ENCODE measurements at regions not wholly inside any gene's neighbourhood (a gene's known extent, or its start where the extent isn't known, plus 50 kb on each side); places are given as distances from the start of the nearest gene placed in this dataset.

GRCh38 chr1:118736322-118736721 is 251.8 kb downstream of the TBX15 start:
- Histone ChIP-seq H3K27ac (no peak overlapping the region), H3K4me1 (no peaks in the 10 kb centered on the region), H3K4me3 (no peak overlapping the region), H3K27me3 (no peaks in the 10 kb centered on the region), H3K36me3 (no peaks in the 10 kb centered on the region), H3K9me3 (no peaks in the 10 kb centered on the region), H3K9ac (ENCODE audit: low read depth in 2 of 2, low read length in 2 of 2) (no peak overlapping the region)
- no peak for DNase-seq
- no peak for TF ChIP-seq CTCF (IDR thresholded peaks at IDR 0.05)
- intact Hi-C loops (cut with DNase I), result no loop called here

- Histone ChIP-seq H3K27me3 (no peaks in the 10 kb centered on the region), H3K4me1 (no peaks in the 10 kb centered on the region), H3K4me3 (no peak overlapping the region), H3K9ac (ENCODE audit: low read depth in 2 of 2, low read length in 2 of 2) (no peak overlapping the region), H3K9me3 (peaks cover 2% of the 10 kb centered on the region), H3K27ac (no peak overlapping the region), H3K36me3 (no peaks in the 10 kb centered on the region)
- intact Hi-C loops (cut with DNase I), result no loop called here
- no peak for DNase-seq
- no peak for TF ChIP-seq CTCF (IDR thresholded peaks at IDR 0.05)
Observed at GRCh38 chr1:118717893-118718292, 270.2 kb downstream of the TBX15 start.

- no peak overlapping the region for H3K9ac ChIP-seq (ENCODE audit: low read depth in 2 of 2, low read length in 2 of 2)
- H3K27ac ChIP-seq, result no peak overlapping the region
- H3K27me3 ChIP-seq, result no peaks in the 10 kb centered on the region
- intact Hi-C loops (cut with DNase I), result no loop called here
- no peaks in the 10 kb centered on the region for H3K36me3 ChIP-seq
- H3K4me3 ChIP-seq, result no peak overlapping the region
- H3K9me3 ChIP-seq, result no peaks in the 10 kb centered on the region
- no peaks in the 10 kb centered on the region for H3K4me1 ChIP-seq
- no peak for DNase-seq
- no peak for TF ChIP-seq CTCF (IDR thresholded peaks at IDR 0.05)
Observed at GRCh38 chr1:118716775-118717174, 271.4 kb downstream of the TBX15 start.

GRCh38 chr1:118711356-118711755 is 276.8 kb downstream of the TBX15 start:
- no peaks in the 10 kb centered on the region for H3K4me1 ChIP-seq
- H3K36me3 ChIP-seq, result no peaks in the 10 kb centered on the region
- H3K9me3 ChIP-seq, result no peaks in the 10 kb centered on the region
- no peaks in the 10 kb centered on the region for H3K27me3 ChIP-seq
- intact Hi-C loops (cut with DNase I), result no loop called here
- H3K4me3 ChIP-seq, result no peak overlapping the region
- H3K27ac ChIP-seq, result no peak overlapping the region
- TF ChIP-seq CTCF (IDR thresholded peaks at IDR 0.05), result no peak
- no peak overlapping the region for H3K9ac ChIP-seq (ENCODE audit: low read depth in 2 of 2, low read length in 2 of 2)
- no peak for DNase-seq

- Histone ChIP-seq H3K27ac (no peak overlapping the region), H3K4me3 (no peak overlapping the region), H3K9me3 (no peaks in the 10 kb centered on the region), H3K36me3 (no peaks in the 10 kb centered on the region), H3K9ac (ENCODE audit: low read depth in 2 of 2, low read length in 2 of 2) (no peak overlapping the region), H3K4me1 (no peaks in the 10 kb centered on the region), H3K27me3 (no peaks in the 10 kb centered on the region)
- intact Hi-C loops (cut with DNase I), result no loop called here
- DNase-seq, result no peak
- no peak for TF ChIP-seq CTCF (IDR thresholded peaks at IDR 0.05)
Observed at GRCh38 chr1:118698911-118699310, 289.2 kb downstream of the TBX15 start.

- no peak overlapping the region for H3K27ac ChIP-seq
- no peak for TF ChIP-seq CTCF (IDR thresholded peaks at IDR 0.05)
- no peak for DNase-seq
- H3K27me3 ChIP-seq, result no peaks in the 10 kb centered on the region
- no peaks in the 10 kb centered on the region for H3K36me3 ChIP-seq
- no peaks in the 10 kb centered on the region for H3K9me3 ChIP-seq
- intact Hi-C loops (cut with DNase I), result no loop called here
- no peak overlapping the region for H3K4me3 ChIP-seq
- H3K4me1 ChIP-seq, result no peaks in the 10 kb centered on the region
- H3K9ac ChIP-seq (ENCODE audit: low read depth in 2 of 2, low read length in 2 of 2), result no peak overlapping the region
Observed at GRCh38 chr1:118692143-118692542, 296.0 kb downstream of the TBX15 start.
